K562 (cell line): ENCODE measurements at regions not wholly inside any gene's neighbourhood (a gene's known extent, or its start where the extent isn't known, plus 50 kb on each side); places are given as distances from the start of the nearest gene placed in this dataset.

ENCODE experiments used
- ATAC-seq: fragments of 200-7000 bp; cut with Tn5 transposase; 3 replicates; pipeline ENCODE4 v1.9.1; 2020; ENCODE audit warnings: moderate library complexity
- BruUV-seq: library from RNA; stranded (reverse); fragments of 400-500 nt; replicated peaks from 2 replicates; lab custom pipeline; 2021; lab: Mats Ljungman, UMichigan
- CTCF ChIA-PET: fragments of 300-600 bp; formaldehyde crosslinking; extraction: SDS; loops from one replicate; lab custom pipeline; 2021; ENCODE audit warnings: low intra/inter-chr PET ratio; lab: Yijun Ruan, JAX
- POLR2A ChIA-PET: fragments of 300-600, 350-650 bp; sonication (Branson Sonifier 250); formaldehyde crosslinking; extraction: SDS; loops from one replicate; lab custom pipeline; 2021; ENCODE audit warnings: antibody characterized with exemption, inconsistent platforms; lab: Yijun Ruan, JAX
- DNase-seq, 4 experiments: peaks; one replicate each; pipeline versions ENCODE4 v3.0.0 to v3.0.0-alpha.2; 2011 to 2018; ENCODE audit warnings: low spot score in 3 of 4, mixed read lengths in 3 of 4; ENCODE audit errors: extremely low read depth in 1 of 4
- FAIRE-seq: peaks from 2 replicates; lab custom pipeline; 2011; peaks lifted over from hg19 to GRCh38; lab: Jason Lieb, UNC
- H2AFZ ChIP-seq: 2 replicates; pipeline ENCODE4 v1.6.0; 2011; ENCODE audit warnings: low read depth, low read length, control low read depth, inconsistent platforms
- H3K27ac ChIP-seq: fragments of 200-600 bp; 3 replicates; pipeline ENCODE4 v1.8.0; 2011; ENCODE audit warnings: low read depth, mild to moderate bottlenecking, control low read depth, inconsistent platforms, low read length, moderate library complexity, mixed read lengths; ENCODE audit errors: extremely low read depth
- H3K27me3 ChIP-seq, 2 experiments: fragments of 300-600 bp in 1 of 2; 2 replicates in 1 of 2; 3 replicates in 1 of 2; pipeline versions ENCODE4 v1.6.0 to v1.8.0; 2011; ENCODE audit warnings: inconsistent platforms in 2 of 2, low read length in 2 of 2, mild to moderate bottlenecking in 1 of 2, mixed read lengths in 1 of 2, moderate library complexity in 1 of 2; ENCODE audit not compliant: control insufficient read depth in 2 of 2, insufficient read depth in 2 of 2
- H3K36me3 ChIP-seq: fragments of 300-600 bp; 3 replicates; pipeline ENCODE4 v1.8.0; 2011; ENCODE audit warnings: mild to moderate bottlenecking, low read length, inconsistent platforms; ENCODE audit not compliant: control insufficient read depth, insufficient read depth
- H3K4me1 ChIP-seq, 2 experiments: fragments of 200-600 bp in 1 of 2; replicated peaks in 1 of 2; 2 replicates in 1 of 2; 3 replicates in 1 of 2; pipeline versions ENCODE4 v1.5.1 to v1.8.0; 2011; ENCODE audit warnings: inconsistent platforms in 2 of 2, low read length in 2 of 2, mild to moderate bottlenecking in 1 of 2, mixed read lengths in 1 of 2, moderate library complexity in 1 of 2; ENCODE audit not compliant: control insufficient read depth in 2 of 2, insufficient read depth in 2 of 2
- H3K4me2 ChIP-seq: 2 replicates; pipeline ENCODE4 v1.6.1; 2011; ENCODE audit warnings: low read length, control low read depth, inconsistent platforms, mixed read lengths; ENCODE audit not compliant: insufficient read depth
- H3K4me3 ChIP-seq: fragments of 200-600 bp; sonication (generic), shearing (Covaris generic); 2 replicates; pipeline ENCODE4 v1.5.1; 2016; ENCODE audit warnings: control low read depth, inconsistent platforms
- H3K79me2 ChIP-seq: fragments of 200-600 bp; 3 replicates; pipeline ENCODE4 v1.8.0; 2011; ENCODE audit warnings: low read length, inconsistent platforms; ENCODE audit not compliant: control insufficient read depth, insufficient read depth
- H3K9ac ChIP-seq, 2 experiments: 2 replicates each; pipeline versions ENCODE4 v1.6.0 to v1.6.1; 2011; ENCODE audit warnings: low read depth in 2 of 2, low read length in 2 of 2, control low read depth in 1 of 2, inconsistent platforms in 1 of 2, mild to moderate bottlenecking in 1 of 2, mixed read lengths in 1 of 2; ENCODE audit not compliant: insufficient read depth in 1 of 2
- H3K9me1 ChIP-seq: one replicate; pipeline ENCODE4 v1.6.0; 2011; ENCODE audit warnings: inconsistent platforms, mild to moderate bottlenecking, low read length, moderate library complexity; ENCODE audit not compliant: control insufficient read depth, insufficient read depth
- H3K9me3 ChIP-seq: replicated peaks from 2 replicates; pipeline ENCODE4 v1.5.1; 2011; ENCODE audit warnings: low read depth, low read length, inconsistent platforms; ENCODE audit not compliant: control insufficient read depth, insufficient read depth
- H4K20me1 ChIP-seq: replicated peaks from 2 replicates; pipeline ENCODE4 v1.6.1; 2011; ENCODE audit warnings: low read length, inconsistent platforms, mixed read lengths; ENCODE audit not compliant: control insufficient read depth, insufficient read depth
- KAT8 ChIP-seq: fragments of 450-650 bp; IDR thresholded peaks from 2 replicates; pipeline ENCODE4 v1.6.1; 2016; ENCODE audit warnings: low read depth, mild to moderate bottlenecking
- RB1 ChIP-seq: fragments of 450-650 bp; IDR thresholded peaks from 2 replicates; pipeline ENCODE4 v1.6.1; 2017; ENCODE audit warnings: low read depth, mild to moderate bottlenecking
- RHOXF2B ChIP-seq: fragments of 250-450 bp; sonication (Bioruptor Pico); conservative IDR thresholded peaks from 2 replicates; pipeline ENCODE4 v1.5.1; 2021
- YBX1 ChIP-seq: fragments of 450-650 bp; IDR thresholded peaks from 2 replicates; pipeline ENCODE4 v1.7.1; 2016; ENCODE audit warnings: mild to moderate bottlenecking
- WGBS: fragments of 100-300 bp; shearing (Covaris generic); methylation state at CpG from one replicate; pipeline ENCODE4 v1.1.6; 2016; ENCODE audit warnings: low coverage, mixed read lengths; ENCODE audit not compliant: insufficient coverage; ENCODE audit errors: missing lambda C conversion rate; 5-methylcytosine and 5-hydroxymethylcytosine counted together
- in situ Hi-C: fragments of 300-500 bp; cut with MboI; formaldehyde crosslinking; loops from 4 replicates; pipeline ENCODE4 v1.15.0; 2018; ENCODE audit warnings: inconsistent platforms, mixed read lengths
- intact Hi-C: fragments of 100-400 bp; cut with micrococcal nuclease; formaldehyde crosslinking; loops from 2 replicates; pipeline ENCODE4 v1.14.2; 2022
- TF ChIP-seq, protein P1 (sequence below): sonication (generic); formaldehyde crosslinking; IDR thresholded peaks from 2 replicates; pipeline ENCODE4 v1.8.1; 2023; ENCODE audit warnings: mild to moderate bottlenecking, missing genetic modification reagents, moderate library complexity
- TF ChIP-seq, protein P2 (sequence below): fragments of 450-650 bp; IDR thresholded peaks from 2 replicates; pipeline ENCODE4 v1.6.1; 2017; ENCODE audit warnings: antibody characterized with exemption

DNA sequence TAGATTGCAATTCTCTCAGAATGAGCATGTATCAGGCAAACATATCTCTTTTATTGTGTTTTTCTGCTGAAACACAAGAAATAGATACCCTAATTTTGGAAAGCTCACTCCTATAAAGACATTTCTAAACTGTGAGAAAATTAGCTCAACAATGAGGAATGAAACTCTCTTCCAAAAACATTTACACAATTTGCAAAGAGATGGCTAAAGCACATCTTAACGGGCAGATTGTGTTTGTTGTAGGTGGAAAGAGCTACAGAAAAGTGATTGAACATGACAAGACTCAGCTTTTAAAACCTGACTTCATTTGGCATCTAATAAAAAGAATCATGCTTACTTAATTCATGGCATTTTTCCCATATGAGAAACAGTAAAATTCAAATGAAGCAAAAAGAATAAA lies 175.0 kb upstream of the SLC39A10 start:
- no peak overlapping the region for H3K27ac ChIP-seq
- no peak overlapping the region for H3K4me2 ChIP-seq
- POLR2A ChIA-PET = no interaction called here
- FAIRE-seq (no peak), DNase-seq (no peak), ATAC-seq (no peak)
- H3K9me1 ChIP-seq = no peaks in the 10 kb centered on the region
- no TSS peak for BruUV-seq
- H4K20me1 ChIP-seq = no peaks in the 10 kb centered on the region
- no peaks in the 10 kb centered on the region for H3K27me3 ChIP-seq
- no peaks in the 10 kb centered on the region for H3K79me2 ChIP-seq
- no peaks in the 10 kb centered on the region; the same call in 1 of the 2 replicates for H3K9me3 ChIP-seq
- in situ Hi-C loops (no loop called here), intact Hi-C loops (no loop called here)
- no peak overlapping the region for H3K4me3 ChIP-seq
- no peak overlapping the region for H3K9ac ChIP-seq
- TF ChIP-seq KAT8 (no peak), YBX1 (no peak), RHOXF2B (CRISPR knock-in tag) (no peak), RB1 (no peak)
- TF ChIP-seq, protein P1, sequence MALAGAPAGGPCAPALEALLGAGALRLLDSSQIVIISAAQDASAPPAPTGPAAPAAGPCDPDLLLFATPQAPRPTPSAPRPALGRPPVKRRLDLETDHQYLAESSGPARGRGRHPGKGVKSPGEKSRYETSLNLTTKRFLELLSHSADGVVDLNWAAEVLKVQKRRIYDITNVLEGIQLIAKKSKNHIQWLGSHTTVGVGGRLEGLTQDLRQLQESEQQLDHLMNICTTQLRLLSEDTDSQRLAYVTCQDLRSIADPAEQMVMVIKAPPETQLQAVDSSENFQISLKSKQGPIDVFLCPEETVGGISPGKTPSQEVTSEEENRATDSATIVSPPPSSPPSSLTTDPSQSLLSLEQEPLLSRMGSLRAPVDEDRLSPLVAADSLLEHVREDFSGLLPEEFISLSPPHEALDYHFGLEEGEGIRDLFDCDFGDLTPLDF (CRISPR knock-in tag) = no peak
- TF ChIP-seq, protein P2, sequence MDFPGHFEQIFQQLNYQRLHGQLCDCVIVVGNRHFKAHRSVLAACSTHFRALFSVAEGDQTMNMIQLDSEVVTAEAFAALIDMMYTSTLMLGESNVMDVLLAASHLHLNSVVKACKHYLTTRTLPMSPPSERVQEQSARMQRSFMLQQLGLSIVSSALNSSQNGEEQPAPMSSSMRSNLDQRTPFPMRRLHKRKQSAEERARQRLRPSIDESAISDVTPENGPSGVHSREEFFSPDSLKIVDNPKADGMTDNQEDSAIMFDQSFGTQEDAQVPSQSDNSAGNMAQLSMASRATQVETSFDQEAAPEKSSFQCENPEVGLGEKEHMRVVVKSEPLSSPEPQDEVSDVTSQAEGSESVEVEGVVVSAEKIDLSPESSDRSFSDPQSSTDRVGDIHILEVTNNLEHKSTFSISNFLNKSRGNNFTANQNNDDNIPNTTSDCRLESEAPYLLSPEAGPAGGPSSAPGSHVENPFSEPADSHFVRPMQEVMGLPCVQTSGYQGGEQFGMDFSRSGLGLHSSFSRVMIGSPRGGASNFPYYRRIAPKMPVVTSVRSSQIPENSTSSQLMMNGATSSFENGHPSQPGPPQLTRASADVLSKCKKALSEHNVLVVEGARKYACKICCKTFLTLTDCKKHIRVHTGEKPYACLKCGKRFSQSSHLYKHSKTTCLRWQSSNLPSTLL = no peak
- no peaks in the 10 kb centered on the region for H3K36me3 ChIP-seq
- 87% methylated on average over 1 of the region's 1 CpG for WGBS
- CTCF ChIA-PET = no interaction called here
- peaks cover 0 to 13% of the 10 kb centered on the region in 2 experiments; a peak in 3 of 5 replicates for H3K4me1 ChIP-seq
- peak overlapping the region; percentile 28; the same call in 1 of the 2 replicates for H2AFZ ChIP-seq
